IPS-NIHi7 (cell line): ENCODE measurements at regions not wholly inside any gene's neighbourhood (a gene's known extent, or its start where the extent isn't known, plus 50 kb on each side); places are given as distances from the start of the nearest gene placed in this dataset.

Experiments
- DNase-seq: peaks from one replicate; pipeline ENCODE4 v3.0.0; 2012; ENCODE audit warnings: mixed read lengths; ENCODE audit errors: extremely low spot score

- DNase-seq = no peak
Measured at GRCh38 chr3:56985460-56985859, 75.0 kb upstream of the SPATA12 start.

DNA sequence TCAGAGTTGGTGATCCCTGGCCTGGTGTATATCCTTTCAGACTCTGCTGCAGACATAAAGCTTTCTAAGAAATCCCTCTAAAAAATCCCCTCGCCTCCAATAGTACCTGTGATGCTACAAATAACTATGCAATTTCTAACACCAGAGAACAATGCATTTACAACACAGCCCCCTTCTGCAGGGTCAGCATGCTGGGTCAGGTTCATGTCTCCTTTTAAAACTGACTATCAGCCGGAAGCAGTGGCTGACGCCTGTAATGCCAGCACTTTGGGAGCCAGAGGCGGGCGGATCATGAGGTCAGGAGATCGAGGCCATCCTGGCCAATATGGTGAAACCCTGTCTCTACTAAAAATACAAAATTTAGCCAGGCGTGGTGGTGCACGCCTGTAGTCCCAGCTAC is 77.0 kb upstream of the SPATA12 start:
- no peak for DNase-seq

DNA sequence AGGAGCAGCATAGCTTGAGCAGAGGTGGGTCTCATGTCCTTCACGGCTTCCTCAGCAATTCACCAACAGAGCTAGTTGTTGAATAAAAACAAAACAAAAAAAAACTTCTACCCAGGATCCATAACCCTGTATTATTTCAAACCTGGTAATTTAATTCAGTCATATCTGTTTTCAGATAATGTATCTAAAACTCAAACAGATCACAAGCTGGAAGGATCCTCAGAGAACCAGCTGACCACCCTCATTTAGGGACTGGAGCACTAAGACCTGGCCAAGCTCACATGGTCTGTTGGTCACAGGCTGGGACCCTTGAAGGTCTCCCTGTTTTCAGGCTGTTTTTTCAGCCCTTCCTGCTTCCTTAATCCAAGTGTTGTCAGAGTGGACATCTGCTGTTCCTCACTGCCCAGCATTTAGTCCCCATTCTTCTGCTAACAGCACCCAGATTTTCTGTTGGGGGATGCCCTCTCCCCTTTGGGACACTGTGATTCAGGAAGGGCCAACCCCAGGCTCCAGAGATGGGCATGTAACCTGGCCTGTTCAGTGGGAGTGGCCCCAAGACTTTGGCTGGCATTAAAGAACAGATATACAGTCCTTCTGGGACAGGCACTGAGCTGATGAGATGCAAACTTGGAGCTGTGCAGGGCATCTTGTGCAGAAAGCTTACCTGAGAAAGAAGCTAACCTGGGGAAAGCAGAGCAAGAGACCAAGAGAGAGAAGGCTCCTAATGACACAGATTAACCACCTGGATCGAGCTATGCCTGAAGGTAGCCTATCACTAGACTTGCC is 78.8 kb upstream of the SPATA12 start:
- no peak for DNase-seq

- DNase-seq = no peak
Measured at GRCh38 chr3:56980798-56981390, 79.6 kb upstream of the SPATA12 start.

- DNase-seq = no peak
Measured at GRCh38 chr3:56980243-56980642, 80.2 kb upstream of the SPATA12 start.

- DNase-seq = no peak
Measured at GRCh38 chr3:56979791-56980190, 80.7 kb upstream of the SPATA12 start.

- DNase-seq = no peak
Measured at GRCh38 chr3:56977561-56977889, 82.9 kb upstream of the SPATA12 start.

GRCh38 chr3:56976651-56977560 is 83.6 kb upstream of the SPATA12 start:
- DNase-seq = no peak

DNA sequence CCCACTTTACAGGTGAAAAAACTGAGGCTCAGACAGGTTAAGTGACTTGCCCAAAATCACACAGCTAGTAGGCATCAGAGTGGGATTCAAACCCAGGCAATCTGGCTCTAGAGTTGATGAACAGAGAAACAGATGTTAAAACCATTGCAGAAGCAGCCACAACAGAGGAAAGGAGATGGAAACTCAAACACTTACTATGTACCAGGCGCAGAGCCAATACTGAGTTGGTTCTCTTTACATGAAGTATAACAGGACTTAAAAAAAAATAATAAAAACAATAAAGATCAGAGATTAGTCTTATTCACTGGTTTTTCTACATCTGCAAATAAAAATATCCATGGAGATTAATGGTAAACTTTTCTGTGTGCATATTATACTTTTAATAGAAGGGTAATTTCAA is 84.9 kb upstream of the SPATA12 start:
- no peak for DNase-seq

- no peak for DNase-seq
Measured at GRCh38 chr3:56974247-56974930, 86.1 kb upstream of the SPATA12 start.

DNA sequence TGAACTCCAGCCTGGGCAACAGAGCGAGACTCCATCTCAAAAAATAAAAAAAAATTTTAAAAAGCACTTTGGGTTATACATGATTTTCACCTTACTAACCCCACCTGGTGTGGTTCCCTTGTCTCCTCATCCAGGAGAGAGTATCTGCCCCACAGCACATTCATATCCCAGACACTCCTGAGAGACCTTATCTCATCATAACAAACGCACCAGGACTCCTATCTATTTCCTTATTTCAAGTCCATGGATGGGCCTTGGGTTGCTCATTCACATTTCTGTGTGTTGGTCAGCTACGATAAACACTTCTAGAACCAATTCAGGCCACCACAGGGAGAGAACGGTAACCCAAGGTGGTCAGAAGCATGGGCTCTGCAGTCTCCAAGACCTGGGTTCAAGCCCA is 88.6 kb upstream of the SPATA12 start:
- no peak for DNase-seq

- DNase-seq = no peak
Measured at GRCh38 chr3:56971261-56971660, 89.2 kb upstream of the SPATA12 start.

GRCh38 chr3:56970461-56970879 is 90.0 kb upstream of the SPATA12 start:
- no peak for DNase-seq

DNA sequence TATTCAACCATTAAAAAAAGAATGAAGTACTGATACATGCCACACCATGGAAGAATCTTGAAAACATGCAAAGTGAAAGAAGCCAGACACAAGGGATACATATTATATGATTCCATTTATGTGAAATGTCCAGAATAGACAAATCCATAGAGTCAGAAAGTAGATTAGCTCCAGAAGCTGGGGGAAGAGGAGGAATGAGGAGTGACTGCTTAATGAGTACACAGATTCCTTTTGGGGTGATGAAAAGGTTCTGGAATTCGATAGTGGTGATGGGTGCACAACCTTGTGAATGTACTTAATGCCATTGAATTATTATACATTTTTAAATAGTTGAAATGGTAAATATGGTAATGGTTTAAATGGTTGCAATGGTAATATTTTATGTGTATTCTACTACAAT is 90.6 kb upstream of the SPATA12 start:
- no peak for DNase-seq

DNA sequence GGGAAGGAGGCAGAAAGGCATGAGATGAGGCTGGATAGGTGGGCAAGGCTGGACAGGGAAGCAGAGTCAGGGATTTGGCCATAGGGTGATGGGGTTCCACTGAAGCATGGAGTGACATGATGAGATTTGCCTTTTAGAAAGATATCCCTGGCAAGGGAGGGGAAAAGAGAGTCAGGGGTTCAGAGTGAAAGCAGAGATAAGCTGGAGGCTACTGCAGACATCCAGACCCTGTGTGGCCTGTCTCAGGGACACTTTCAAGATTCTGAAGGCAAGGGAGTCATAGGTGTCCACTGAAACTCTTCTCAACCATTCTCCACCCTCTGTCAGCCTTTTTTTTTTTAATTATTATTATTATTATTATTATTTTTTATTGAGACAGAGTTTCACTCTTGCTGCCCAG is 94.0 kb upstream of the SPATA12 start:
- no peak for DNase-seq

DNA sequence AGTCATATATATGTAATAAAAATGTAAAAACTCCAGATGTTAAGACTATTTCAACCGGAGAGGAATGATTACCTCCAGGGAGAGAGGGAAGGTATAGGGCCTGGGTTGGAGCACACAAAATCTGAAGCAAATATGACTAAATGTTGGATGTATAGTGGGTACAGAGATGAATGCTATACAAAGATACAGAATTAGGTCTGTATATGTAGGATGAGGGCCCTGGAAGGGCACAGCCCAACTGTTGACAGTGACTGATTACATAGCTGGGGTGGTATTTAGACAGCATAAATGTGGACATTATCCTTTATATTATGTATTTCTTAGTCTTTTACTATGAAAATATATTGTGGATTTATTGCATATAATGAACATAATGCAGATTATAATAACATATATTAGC is 94.4 kb upstream of the SPATA12 start:
- no peak for DNase-seq

GRCh38 chr3:56962922-56963321 is 97.5 kb upstream of the SPATA12 start:
- DNase-seq = no peak

- no peak for DNase-seq
Measured at GRCh38 chr3:56962206-56962605, 98.3 kb upstream of the SPATA12 start.

DNA sequence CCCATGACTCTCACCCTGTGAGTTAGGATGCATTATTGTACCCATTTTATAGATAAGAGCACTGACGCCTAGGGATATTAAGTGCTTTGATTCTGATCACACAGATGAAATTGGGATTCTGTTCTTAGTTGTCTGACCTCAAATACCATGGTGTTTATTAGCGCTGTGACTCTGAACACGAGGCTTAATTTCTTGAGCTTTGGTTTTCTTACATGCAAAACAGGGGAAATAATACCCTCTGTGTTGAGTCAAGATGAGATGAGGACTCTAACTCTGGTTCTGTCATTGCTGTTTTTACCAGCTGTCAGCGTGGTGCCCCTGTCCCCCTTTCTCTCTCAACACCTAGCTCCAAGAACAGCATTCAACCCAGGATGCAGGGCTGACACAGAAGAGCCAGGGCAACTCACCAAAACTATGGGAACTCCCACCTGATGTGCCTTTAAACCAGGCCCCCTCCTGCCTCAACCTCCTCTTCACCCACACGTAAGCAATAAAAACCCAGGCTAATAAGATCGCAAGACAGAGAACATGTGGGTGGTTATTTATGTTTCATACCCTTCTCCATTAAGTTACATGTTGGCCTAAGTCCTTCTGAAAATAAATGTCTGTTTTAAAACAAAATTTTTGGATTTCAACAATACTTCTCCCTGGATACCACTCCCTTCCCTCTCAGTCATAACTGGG is 100.1 kb upstream of the SPATA12 start:
- no peak for DNase-seq

GRCh38 chr3:56958879-56959278 is 101.6 kb upstream of the SPATA12 start:
- DNase-seq = no peak

GRCh38 chr3:56957522-56957921 is 102.9 kb upstream of the SPATA12 start:
- DNase-seq = no peak

- DNase-seq = no peak
Measured at GRCh38 chr3:56956906-56957305, 103.6 kb upstream of the SPATA12 start.
